Neuronal stem cell (in vitro differentiated cells): ENCODE measurements at regions not wholly inside any gene's neighbourhood (a gene's known extent, or its start where the extent isn't known, plus 50 kb on each side); places are given as distances from the start of the nearest gene placed in this dataset.

ENCODE experiments used
- DNase-seq: peaks from one replicate; pipeline ENCODE4 v3.0.0-alpha.2; 2013; ENCODE audit warnings: low spot score
- H2AFZ ChIP-seq: one replicate; pipeline ENCODE4 v1.6.1; 2013; ENCODE audit warnings: mild to moderate bottlenecking, low read length, inconsistent platforms
- H2AK5ac ChIP-seq: 2 replicates; pipeline ENCODE4 v1.6.1; 2013; ENCODE audit warnings: low read depth, mild to moderate bottlenecking, inconsistent platforms, low read length, moderate library complexity, mixed read lengths
- H2BK120ac ChIP-seq: 2 replicates; pipeline ENCODE4 v1.6.1; 2013; ENCODE audit warnings: low read depth, mild to moderate bottlenecking, inconsistent platforms, low read length, moderate library complexity, mixed read lengths
- H2BK12ac ChIP-seq: one replicate; pipeline ENCODE4 v1.6.1; 2013; ENCODE audit warnings: low read length, inconsistent platforms
- H2BK15ac ChIP-seq: 2 replicates; pipeline ENCODE4 v1.6.1; 2013; ENCODE audit warnings: mild to moderate bottlenecking, low read length, inconsistent platforms, mixed read lengths
- H2BK5ac ChIP-seq: one replicate; pipeline ENCODE4 v1.6.1; 2013; ENCODE audit warnings: inconsistent platforms, mild to moderate bottlenecking, low read length, moderate library complexity
- H3K14ac ChIP-seq: one replicate; pipeline ENCODE4 v1.6.1; 2013; ENCODE audit warnings: low read length, inconsistent platforms
- H3K18ac ChIP-seq: 2 replicates; pipeline ENCODE4 v1.6.1; 2013; ENCODE audit warnings: low read length, inconsistent platforms
- H3K23ac ChIP-seq: 2 replicates; pipeline ENCODE4 v1.6.1; 2013; ENCODE audit warnings: low read depth, mild to moderate bottlenecking, mixed read lengths, low read length, inconsistent platforms; ENCODE audit not compliant: poor library complexity
- H3K27ac ChIP-seq: replicated peaks from 3 replicates; pipeline ENCODE4 v1.5.1; 2013; ENCODE audit warnings: low read length, inconsistent platforms
- H3K27me3 ChIP-seq, 3 experiments: 2 replicates each; pipeline ENCODE4 v1.6.1; 2013; ENCODE audit warnings: low read length in 3 of 3, mild to moderate bottlenecking in 2 of 3, inconsistent platforms in 1 of 3, low read depth in 1 of 3, mixed read lengths in 1 of 3, moderate library complexity in 1 of 3; ENCODE audit not compliant: control insufficient read depth in 3 of 3, insufficient read depth in 3 of 3
- H3K36me3 ChIP-seq, 2 donors: replicated peaks in 1 of 2; 2 replicates each; pipeline ENCODE4 v1.6.1; 2013; ENCODE audit warnings: low read length in 2 of 2; ENCODE audit not compliant: control insufficient read depth in 2 of 2, insufficient read depth in 2 of 2
- H3K4ac ChIP-seq: 2 replicates; pipeline ENCODE4 v1.6.1; 2013; ENCODE audit warnings: inconsistent platforms, mild to moderate bottlenecking, low read length, moderate library complexity
- H3K4me1 ChIP-seq, 2 donors: 1 replicate in 1 of 2; 2 replicates in 1 of 2; pipeline ENCODE4 v1.6.1; 2013; ENCODE audit warnings: low read length in 2 of 2, low read depth in 1 of 2; ENCODE audit not compliant: control insufficient read depth in 2 of 2, insufficient read depth in 1 of 2
- H3K4me2 ChIP-seq: one replicate; pipeline ENCODE4 v1.6.1; 2013; ENCODE audit warnings: mild to moderate bottlenecking, low read length, inconsistent platforms; ENCODE audit not compliant: insufficient read depth, poor library complexity, severe bottlenecking
- H3K4me3 ChIP-seq, 2 donors: 2 replicates each; pipeline ENCODE4 v1.5.1; 2013; ENCODE audit warnings: low read length in 2 of 2, mild to moderate bottlenecking in 2 of 2, inconsistent platforms in 1 of 2, moderate library complexity in 1 of 2
- H3K79me1 ChIP-seq: one replicate; pipeline ENCODE4 v1.6.1; 2013; ENCODE audit warnings: low read depth, mild to moderate bottlenecking, inconsistent platforms, low read length, moderate library complexity
- H3K9ac ChIP-seq: one replicate; pipeline ENCODE4 v1.6.1; 2013; ENCODE audit warnings: mild to moderate bottlenecking, low read depth, low read length, inconsistent platforms; ENCODE audit not compliant: poor library complexity
- H3K9me3 ChIP-seq, 2 donors: replicated peaks in 1 of 2; 2 replicates each; pipeline versions ENCODE3 to v1.6.1; 2013; ENCODE audit warnings: low read length in 2 of 2, mild to moderate bottlenecking in 2 of 2, inconsistent platforms in 1 of 2, low read depth in 1 of 2, mixed read lengths in 1 of 2, moderate library complexity in 1 of 2; ENCODE audit not compliant: control insufficient read depth in 2 of 2, insufficient read depth in 1 of 2
- H4K8ac ChIP-seq: one replicate; pipeline ENCODE4 v1.6.1; 2013; ENCODE audit warnings: low read depth, mild to moderate bottlenecking, inconsistent platforms, low read length, moderate library complexity
- H4K91ac ChIP-seq: one replicate; pipeline ENCODE4 v1.6.1; 2013; ENCODE audit warnings: low read length, low read depth, mild to moderate bottlenecking, inconsistent platforms; ENCODE audit not compliant: poor library complexity
- WGBS, 2 donors: extraction: QIAGEN DNeasy Blood & Tissue Kit; methylation state at CpG; one replicate each; pipeline ENCODE4 v1.1.7; 2013; ENCODE audit warnings: missing lambda C conversion rate in 2 of 2, mixed read lengths in 1 of 2; ENCODE audit not compliant: insufficient read length in 2 of 2, insufficient replicate concordance in 1 of 2; ENCODE audit errors: extremely low coverage in 2 of 2; 5-methylcytosine and 5-hydroxymethylcytosine counted together

GRCh38 chr19:30685426-30686000 is 313.3 kb downstream of the ZNF536 start:
- H2BK15ac ChIP-seq: no peak overlapping the region
- no peak for DNase-seq
- no peaks in the 10 kb centered on the region for H3K4me1 ChIP-seq
- no peak overlapping the region for H3K4me2 ChIP-seq
- no peak overlapping the region for H2BK120ac ChIP-seq
- no peaks in the 10 kb centered on the region for H3K79me1 ChIP-seq
- H3K9ac ChIP-seq: no peak overlapping the region
- H2BK12ac ChIP-seq: no peak overlapping the region
- H2AFZ ChIP-seq: no peak overlapping the region
- no peak overlapping the region for H2AK5ac ChIP-seq
- H2BK5ac ChIP-seq: no peak overlapping the region
- H3K4me3 ChIP-seq: no peak overlapping the region
- H4K8ac ChIP-seq: no peak overlapping the region
- no peaks in the 10 kb centered on the region for H3K9me3 ChIP-seq
- WGBS, 2 donors: no CpG with 5 or more reads among the region's 13 CpGs
- no peak overlapping the region for H3K18ac ChIP-seq
- peaks cover 0 to 9% (median 0%) of the 10 kb centered on the region in 3 experiments for H3K27me3 ChIP-seq
- no peaks in the 10 kb centered on the region for H3K36me3 ChIP-seq
- H4K91ac ChIP-seq: no peak overlapping the region
- H3K4ac ChIP-seq: no peak overlapping the region
- H3K27ac ChIP-seq: no peak overlapping the region
- H3K23ac ChIP-seq: no peak overlapping the region
- H3K14ac ChIP-seq: no peak overlapping the region

GRCh38 chr19:30684613-30685012 is 312.4 kb downstream of the ZNF536 start:
- no peak overlapping the region for H3K23ac ChIP-seq
- H3K18ac ChIP-seq: no peak overlapping the region
- H2AFZ ChIP-seq: no peak overlapping the region
- no peak overlapping the region for H3K27ac ChIP-seq
- H4K91ac ChIP-seq: no peak overlapping the region
- H2BK12ac ChIP-seq: no peak overlapping the region
- no peak for DNase-seq
- peaks cover 0 to 9% (median 0%) of the 10 kb centered on the region in 3 experiments for H3K27me3 ChIP-seq
- no peak overlapping the region for H3K4me2 ChIP-seq
- H2BK15ac ChIP-seq: no peak overlapping the region
- H2AK5ac ChIP-seq: no peak overlapping the region
- no peak overlapping the region for H2BK5ac ChIP-seq
- no peak overlapping the region for H3K4me3 ChIP-seq
- no CpG with 5 or more reads among the region's 10 CpGs for WGBS, 2 donors
- H4K8ac ChIP-seq: no peak overlapping the region
- H3K4me1 ChIP-seq: no peaks in the 10 kb centered on the region
- no peaks in the 10 kb centered on the region for H3K9me3 ChIP-seq
- no peak overlapping the region for H3K14ac ChIP-seq
- H2BK120ac ChIP-seq: no peak overlapping the region
- no peaks in the 10 kb centered on the region for H3K79me1 ChIP-seq
- no peak overlapping the region for H3K9ac ChIP-seq
- no peaks in the 10 kb centered on the region for H3K36me3 ChIP-seq
- H3K4ac ChIP-seq: no peak overlapping the region

- Histone ChIP-seq H3K4me2 (no peak overlapping the region), H3K79me1 (no peaks in the 10 kb centered on the region), H3K4me1 (peaks cover 0 to 1% of the 10 kb centered on the region in 2 donors), H3K9ac (no peak overlapping the region), H2BK5ac (no peak overlapping the region), H2BK120ac (no peak overlapping the region), H3K4me3 (no peak overlapping the region), H4K8ac (no peak overlapping the region), H3K9me3 (no peaks in the 10 kb centered on the region), H4K91ac (no peak overlapping the region), H2BK12ac (no peak overlapping the region), H3K27ac (no peak overlapping the region), H2AFZ (no peak overlapping the region), H3K18ac (no peak overlapping the region), H3K14ac (no peak overlapping the region), H3K27me3 (peaks cover 0 to 3% (median 0%) of the 10 kb centered on the region in 3 experiments), H3K36me3 (no peaks in the 10 kb centered on the region), H2AK5ac (no peak overlapping the region), H3K23ac (no peak overlapping the region), H3K4ac (no peak overlapping the region), H2BK15ac (no peak overlapping the region)
- DNase-seq: peak; percentile 51
- no CpG with 5 or more reads among the region's 13 CpGs for WGBS, 2 donors
These were observed 310.9 kb downstream of the ZNF536 start for GRCh38 chr19:30682999-30683536.

GRCh38 chr19:30682146-30682998 is 310.2 kb downstream of the ZNF536 start:
- H2BK120ac ChIP-seq: no peak overlapping the region
- no peak overlapping the region for H2BK15ac ChIP-seq
- no CpG with 5 or more reads among the region's 27 CpGs for WGBS, 2 donors
- H4K91ac ChIP-seq: no peak overlapping the region
- no peak overlapping the region for H3K9ac ChIP-seq
- H3K14ac ChIP-seq: no peak overlapping the region
- no peak overlapping the region for H3K4me3 ChIP-seq
- H3K36me3 ChIP-seq: no peaks in the 10 kb centered on the region
- H3K79me1 ChIP-seq: no peaks in the 10 kb centered on the region
- no peak overlapping the region for H3K27ac ChIP-seq
- peaks cover 0 to 3% (median 0%) of the 10 kb centered on the region in 3 experiments for H3K27me3 ChIP-seq
- no peak overlapping the region for H2AFZ ChIP-seq
- H3K18ac ChIP-seq: no peak overlapping the region
- peaks cover 0 to 1% of the 10 kb centered on the region in 2 donors for H3K4me1 ChIP-seq
- H2BK12ac ChIP-seq: no peak overlapping the region
- no peak overlapping the region for H2BK5ac ChIP-seq
- no peaks in the 10 kb centered on the region for H3K9me3 ChIP-seq
- H2AK5ac ChIP-seq: no peak overlapping the region
- H4K8ac ChIP-seq: no peak overlapping the region
- H3K4me2 ChIP-seq: no peak overlapping the region
- no peak overlapping the region for H3K4ac ChIP-seq
- H3K23ac ChIP-seq: no peak overlapping the region
- DNase-seq: no peak
